Neural crest cell (in vitro differentiated cells): ENCODE measurements at regions not wholly inside any gene's neighbourhood (a gene's known extent, or its start where the extent isn't known, plus 50 kb on each side); places are given as distances from the start of the nearest gene placed in this dataset.
"Not testable (repeated sequence)": the region's sequence is repeated elsewhere in the genome, so short reads cannot be mapped to it uniquely, and the experiment has no call there.

Source experiments
- DNase-seq: peaks from one replicate; pipeline ENCODE4 v3.0.0; 2021; ENCODE audit warnings: low read depth, mixed read lengths, low spot score
- H3K27ac Mint-ChIP-seq: one replicate; pipeline ENCODE4 v1.8.0; 2021; ENCODE audit warnings: mild to moderate bottlenecking, mixed read lengths; ENCODE audit not compliant: unreplicated experiment
- H3K27me3 Mint-ChIP-seq: 2 replicates; pipeline ENCODE4 v1.8.0; 2021; ENCODE audit warnings: low read depth, mild to moderate bottlenecking, mixed read lengths
- H3K36me3 Mint-ChIP-seq: 2 replicates; pipeline ENCODE4 v1.8.0; 2021; ENCODE audit warnings: low read depth, mild to moderate bottlenecking, mixed read lengths
- H3K4me1 Mint-ChIP-seq: 2 replicates; pipeline ENCODE4 v1.8.0; 2021; ENCODE audit warnings: mixed read lengths
- H3K4me3 Mint-ChIP-seq: one replicate; pipeline ENCODE4 v1.8.0; 2021; ENCODE audit warnings: mild to moderate bottlenecking, mixed read lengths
- H3K9me3 Mint-ChIP-seq: 2 replicates; pipeline ENCODE4 v1.8.0; 2021; ENCODE audit warnings: mixed read lengths
- CTCF ChIP-seq: fragments of 200-600 bp; sonication (generic); conservative IDR thresholded peaks from 2 replicates; pipeline ENCODE4 v1.5.0; 2021; ENCODE audit warnings: antibody characterized with exemption, mild to moderate bottlenecking

- no peak for DNase-seq
- H3K27ac Mint-ChIP-seq = no peak overlapping the region
- H3K9me3 Mint-ChIP-seq = peaks cover 3% of the 10 kb centered on the region
- no peak overlapping the region for H3K4me3 Mint-ChIP-seq
- no peak for TF ChIP-seq CTCF
- no peaks in the 10 kb centered on the region for H3K27me3 Mint-ChIP-seq
- H3K4me1 Mint-ChIP-seq = peaks cover 18% of the 10 kb centered on the region
- H3K36me3 Mint-ChIP-seq = no peaks in the 10 kb centered on the region
These were observed 70.5 kb upstream of the ADTRP start for GRCh38 chr6:11848852-11849731.

- no peak overlapping the region for H3K27ac Mint-ChIP-seq
- no peak for DNase-seq
- peaks cover 3% of the 10 kb centered on the region for H3K9me3 Mint-ChIP-seq
These were observed 69.7 kb upstream of the ADTRP start for GRCh38 chr6:11848346-11848651.

GRCh38 chr6:11847515-11848345 lies 69.1 kb upstream of the ADTRP start:
- no peak overlapping the region for H3K4me3 Mint-ChIP-seq
- H3K4me1 Mint-ChIP-seq = peaks cover 15% of the 10 kb centered on the region
- H3K9me3 Mint-ChIP-seq = peaks cover 3% of the 10 kb centered on the region
- H3K36me3 Mint-ChIP-seq = no peaks in the 10 kb centered on the region
- no peaks in the 10 kb centered on the region for H3K27me3 Mint-ChIP-seq
- H3K27ac Mint-ChIP-seq = no peak overlapping the region
- TF ChIP-seq CTCF = no peak
- no peak for DNase-seq

More at GRCh38 chr6:11848346-11848651, 69.7 kb upstream of the ADTRP start:
- no peak overlapping the region for H3K4me3 Mint-ChIP-seq
- no peaks in the 10 kb centered on the region for H3K27me3 Mint-ChIP-seq
- H3K4me1 Mint-ChIP-seq = peaks cover 18% of the 10 kb centered on the region
- no peaks in the 10 kb centered on the region for H3K36me3 Mint-ChIP-seq
- TF ChIP-seq CTCF = no peak

GRCh38 chr6:11847068-11847467 lies 68.5 kb upstream of the ADTRP start:
- not testable (repeated sequence) for H3K9me3 Mint-ChIP-seq, H3K27ac Mint-ChIP-seq, DNase-seq, H3K27me3 Mint-ChIP-seq, H3K36me3 Mint-ChIP-seq, H3K4me1 Mint-ChIP-seq, H3K4me3 Mint-ChIP-seq

- no peak for TF ChIP-seq CTCF
- Mint-ChIP-seq H3K36me3 (no peaks in the 10 kb centered on the region), H3K27ac (no peak overlapping the region), H3K27me3 (no peaks in the 10 kb centered on the region), H3K9me3 (peaks cover 6% of the 10 kb centered on the region), H3K4me1 (no peaks in the 10 kb centered on the region), H3K4me3 (no peak overlapping the region)
- no peak for DNase-seq
These were observed 67.3 kb upstream of the ADTRP start for GRCh38 chr6:11845664-11846577.

- H3K36me3 Mint-ChIP-seq, H3K4me1 Mint-ChIP-seq, H3K4me3 Mint-ChIP-seq, DNase-seq, H3K27ac Mint-ChIP-seq, H3K27me3 Mint-ChIP-seq: not testable (repeated sequence)
- peaks cover 12% of the 10 kb centered on the region for H3K9me3 Mint-ChIP-seq
These were observed 64.2 kb upstream of the ADTRP start for GRCh38 chr6:11842795-11843194.
